Neutrophil (primary cell): ENCODE measurements at regions not wholly inside any gene's neighbourhood (a gene's known extent, or its start where the extent isn't known, plus 50 kb on each side); places are given as distances from the start of the nearest gene placed in this dataset.

Experiments used
- H3K27ac ChIP-seq: fragments of 200-600 bp; sonication (generic); 2 replicates; pipeline ENCODE4 v1.5.1; 2016; ENCODE audit warnings: mild to moderate bottlenecking, moderate library complexity
- H3K27me3 ChIP-seq: fragments of 200-600 bp; sonication (generic); 2 replicates; pipeline ENCODE4 v1.6.0; 2016; ENCODE audit warnings: mild to moderate bottlenecking
- H3K36me3 ChIP-seq: fragments of 200-600 bp; sonication (generic); 2 replicates; pipeline ENCODE4 v1.5.1; 2017
- H3K4me1 ChIP-seq, 2 experiments: fragments of 200-600 bp in 1 of 2; sonication (generic) in 1 of 2; 1 replicate in 1 of 2; 2 replicates in 1 of 2; pipeline versions ENCODE4 v1.5.1 to v1.6.1; 2013 to 2016; ENCODE audit warnings: low read depth in 1 of 2, low read length in 1 of 2, mild to moderate bottlenecking in 1 of 2, moderate library complexity in 1 of 2; ENCODE audit not compliant: control insufficient read depth in 1 of 2, insufficient read depth in 1 of 2
- H3K4me3 ChIP-seq, 2 experiments: fragments of 200-600 bp in 1 of 2; sonication (generic) in 1 of 2; 1 replicate in 1 of 2; 2 replicates in 1 of 2; pipeline ENCODE4 v1.5.1; 2013 to 2016; ENCODE audit warnings: low read depth in 1 of 2, low read length in 1 of 2, mild to moderate bottlenecking in 1 of 2, moderate library complexity in 1 of 2
- H3K9me3 ChIP-seq: fragments of 200-600 bp; sonication (generic); 2 replicates; pipeline ENCODE4 v1.5.1; 2016
- TF ChIP-seq, protein P1 (sequence below): fragments of 200-600 bp; sonication (generic); IDR thresholded peaks from 2 replicates; pipeline ENCODE4 v1.5.1; 2016; ENCODE audit warnings: antibody characterized with exemption

DNA sequence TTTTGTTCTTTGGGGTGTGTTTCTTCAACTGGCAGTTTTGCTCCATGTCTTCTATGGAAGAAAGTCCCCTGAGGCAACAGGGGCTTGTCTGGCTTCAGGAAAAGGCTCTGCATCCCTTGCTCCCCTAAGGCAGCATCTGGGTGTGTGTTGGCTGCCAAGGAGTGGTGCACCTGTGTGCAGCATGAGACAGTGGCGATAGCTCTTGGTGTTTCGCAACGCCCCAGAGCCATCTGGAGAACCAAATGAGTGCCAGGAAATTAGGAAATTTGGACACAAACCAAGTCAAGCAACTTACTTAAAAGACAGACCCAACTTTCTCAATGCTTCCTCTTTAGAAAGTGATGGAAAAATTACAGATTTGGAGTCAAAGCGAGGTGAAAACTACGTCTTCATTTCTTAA lies 1044.4 kb upstream of the CNTNAP5 start:
- Histone ChIP-seq H3K4me1 (peaks cover 5 to 6% of the 10 kb centered on the region in 2 experiments), H3K27me3 (no peaks in the 10 kb centered on the region), H3K4me3 (no peak overlapping the region), H3K36me3 (no peaks in the 10 kb centered on the region), H3K9me3 (peaks cover 3% of the 10 kb centered on the region), H3K27ac (no peak overlapping the region)
- TF ChIP-seq, protein P1, sequence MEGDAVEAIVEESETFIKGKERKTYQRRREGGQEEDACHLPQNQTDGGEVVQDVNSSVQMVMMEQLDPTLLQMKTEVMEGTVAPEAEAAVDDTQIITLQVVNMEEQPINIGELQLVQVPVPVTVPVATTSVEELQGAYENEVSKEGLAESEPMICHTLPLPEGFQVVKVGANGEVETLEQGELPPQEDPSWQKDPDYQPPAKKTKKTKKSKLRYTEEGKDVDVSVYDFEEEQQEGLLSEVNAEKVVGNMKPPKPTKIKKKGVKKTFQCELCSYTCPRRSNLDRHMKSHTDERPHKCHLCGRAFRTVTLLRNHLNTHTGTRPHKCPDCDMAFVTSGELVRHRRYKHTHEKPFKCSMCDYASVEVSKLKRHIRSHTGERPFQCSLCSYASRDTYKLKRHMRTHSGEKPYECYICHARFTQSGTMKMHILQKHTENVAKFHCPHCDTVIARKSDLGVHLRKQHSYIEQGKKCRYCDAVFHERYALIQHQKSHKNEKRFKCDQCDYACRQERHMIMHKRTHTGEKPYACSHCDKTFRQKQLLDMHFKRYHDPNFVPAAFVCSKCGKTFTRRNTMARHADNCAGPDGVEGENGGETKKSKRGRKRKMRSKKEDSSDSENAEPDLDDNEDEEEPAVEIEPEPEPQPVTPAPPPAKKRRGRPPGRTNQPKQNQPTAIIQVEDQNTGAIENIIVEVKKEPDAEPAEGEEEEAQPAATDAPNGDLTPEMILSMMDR: no peak

DNA sequence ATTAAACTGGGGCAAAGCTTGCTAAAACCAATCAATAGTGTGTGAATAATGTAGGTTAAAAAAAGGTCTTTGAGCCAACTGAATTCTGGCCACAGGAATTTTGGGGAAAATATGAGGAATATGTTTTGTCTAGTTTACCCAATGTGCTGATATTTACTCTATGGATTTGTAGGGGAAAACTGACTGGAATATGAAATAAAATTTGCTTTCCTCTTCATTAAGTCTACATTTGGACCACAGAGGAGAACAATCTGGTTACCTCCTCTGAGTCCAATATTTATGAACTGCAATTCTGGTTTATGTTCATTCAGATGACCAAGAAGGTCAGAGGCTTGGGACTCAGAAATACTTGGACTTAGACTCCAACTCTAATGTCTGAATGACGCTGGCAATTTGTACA lies 1042.2 kb upstream of the CNTNAP5 start:
- Histone ChIP-seq H3K4me3 (no peak overlapping the region), H3K4me1 (peaks cover 5 to 6% of the 10 kb centered on the region in 2 experiments), H3K27me3 (no peaks in the 10 kb centered on the region), H3K36me3 (no peaks in the 10 kb centered on the region), H3K9me3 (peaks cover 3% of the 10 kb centered on the region), H3K27ac (no peak overlapping the region)
- TF ChIP-seq, protein P1: no peak

DNA sequence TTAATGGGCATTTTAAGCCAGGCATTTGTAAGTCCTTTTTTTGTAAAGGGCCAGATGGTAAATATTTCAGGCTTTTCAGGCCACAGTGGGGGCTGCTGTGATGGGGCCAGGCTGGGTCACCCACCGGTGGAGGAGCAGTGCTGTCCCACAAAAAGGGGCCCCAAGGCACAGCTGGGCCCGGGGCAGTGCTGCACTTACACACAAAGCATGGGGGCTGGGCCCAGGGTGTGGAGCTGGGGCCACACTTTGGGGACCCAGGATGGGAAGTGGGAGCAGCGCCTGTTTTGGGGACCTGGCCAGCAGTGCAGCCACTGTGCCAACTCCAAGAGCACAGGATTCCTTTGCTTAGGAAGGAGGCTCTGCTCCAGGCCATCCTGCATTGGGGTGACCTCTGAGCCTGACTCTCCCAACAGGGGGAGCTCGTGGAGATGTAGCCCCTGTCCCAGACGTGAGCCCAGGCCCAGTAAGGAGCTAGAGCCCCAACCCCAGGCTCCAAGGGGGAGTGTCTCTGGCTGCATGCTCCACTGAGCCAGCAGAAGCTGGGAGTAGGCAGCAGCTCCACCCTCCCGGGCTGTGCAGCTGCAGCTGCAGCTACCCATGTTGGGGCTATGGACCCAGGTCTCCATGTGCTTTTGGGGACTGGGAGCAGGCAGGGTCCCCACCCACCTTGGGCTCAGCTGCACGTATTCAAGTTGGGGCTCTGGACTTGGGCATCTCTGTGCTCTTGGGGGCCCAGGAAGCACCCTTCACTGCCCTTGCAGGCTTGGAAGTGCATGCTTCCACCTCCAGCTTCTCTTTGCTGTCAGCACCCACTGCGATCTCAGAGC lies 1036.5 kb upstream of the CNTNAP5 start:
- no peak overlapping the region for H3K4me3 ChIP-seq
- no peaks in the 10 kb centered on the region for H3K9me3 ChIP-seq
- no peaks in the 10 kb centered on the region for H3K4me1 ChIP-seq
- H3K36me3 ChIP-seq: no peaks in the 10 kb centered on the region
- TF ChIP-seq, protein P1: no peak
- no peaks in the 10 kb centered on the region for H3K27me3 ChIP-seq
- H3K27ac ChIP-seq: no peak overlapping the region

DNA sequence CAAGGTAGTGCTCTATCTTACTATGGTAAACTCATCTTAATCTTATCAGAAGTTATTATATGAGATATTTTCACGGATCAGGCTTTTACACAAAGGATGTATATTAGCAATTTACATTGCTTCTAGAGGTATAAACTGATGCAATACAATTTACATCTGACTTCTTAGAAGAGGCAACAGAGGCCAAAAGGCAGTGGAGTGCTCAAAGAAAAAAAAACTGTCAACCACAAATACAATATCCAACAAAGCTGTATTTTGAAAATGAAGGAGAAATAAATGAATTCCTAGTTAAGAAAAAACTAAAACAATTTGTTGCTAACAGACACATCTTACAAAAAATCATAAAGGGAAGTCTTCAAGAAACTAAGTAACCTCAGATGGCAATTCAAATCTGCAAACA lies 1031.5 kb upstream of the CNTNAP5 start:
- Histone ChIP-seq H3K27ac (no peak overlapping the region), H3K27me3 (no peaks in the 10 kb centered on the region)
- TF ChIP-seq, protein P1: no peak

DNA sequence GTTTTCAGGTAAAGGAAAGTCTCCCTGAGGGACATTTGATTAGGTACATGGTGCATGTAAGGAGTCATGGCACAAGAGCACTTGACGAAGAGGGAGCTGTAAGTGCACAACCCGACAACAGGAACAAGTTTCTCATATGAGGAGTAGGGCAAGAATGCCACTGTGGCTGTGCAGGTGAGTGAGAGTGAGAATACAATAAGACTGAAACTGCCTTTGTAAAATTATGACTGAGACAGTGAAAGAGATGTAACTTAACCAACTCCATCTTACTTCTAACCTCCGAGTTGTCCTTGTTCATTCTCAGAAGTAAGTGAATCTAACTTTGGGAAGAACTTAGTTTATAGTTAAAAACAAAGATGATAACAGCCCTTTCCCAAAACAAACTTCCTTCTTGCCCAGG lies 1025.8 kb upstream of the CNTNAP5 start:
- no peaks in the 10 kb centered on the region for H3K4me1 ChIP-seq
- no peaks in the 10 kb centered on the region for H3K9me3 ChIP-seq
- no peaks in the 10 kb centered on the region for H3K36me3 ChIP-seq
- no peaks in the 10 kb centered on the region for H3K27me3 ChIP-seq
- no peak overlapping the region for H3K4me3 ChIP-seq
- H3K27ac ChIP-seq: no peak overlapping the region
- TF ChIP-seq, protein P1: no peak

More for the DNA sequence above, 1031.5 kb upstream of the CNTNAP5 start:
- Histone ChIP-seq H3K36me3 (no peaks in the 10 kb centered on the region), H3K4me1 (no peaks in the 10 kb centered on the region), H3K9me3 (no peaks in the 10 kb centered on the region), H3K4me3 (no peak overlapping the region)
